Sigmoid colon (tissue), 4 donors: ENCODE measurements at regions not wholly inside any gene's neighbourhood (a gene's known extent, or its start where the extent isn't known, plus 50 kb on each side); places are given as distances from the start of the nearest gene placed in this dataset.

Experiments used
- CTCF ChIP-seq, 4 experiments: fragments of 450-650 bp in 3 of 4; fragments of 200-600 bp in 1 of 4; IDR thresholded peaks; one replicate each; pipeline ENCODE4 v1.5.1; 2016 to 2019; ENCODE audit warnings: antibody characterized with exemption in 4 of 4, mild to moderate bottlenecking in 3 of 4, moderate library complexity in 2 of 4
- EP300 ChIP-seq, 4 donors: sonication (generic); formaldehyde crosslinking; IDR thresholded peaks; one replicate each; pipeline ENCODE4 v1.6.1; 2017; ENCODE audit warnings: antibody characterized with exemption in 4 of 4
- POLR2A ChIP-seq, 2 donors: fragments of 450-650 bp; IDR thresholded peaks; one replicate each; pipeline ENCODE4 v1.6.1; 2016; ENCODE audit warnings: antibody characterized with exemption in 2 of 2, mild to moderate bottlenecking in 2 of 2, moderate library complexity in 2 of 2
- POLR2AphosphoS5 ChIP-seq, 4 donors: sonication (generic); formaldehyde crosslinking; IDR thresholded peaks; one replicate each; pipeline ENCODE4 v1.6.1; 2017; ENCODE audit warnings: antibody characterized with exemption in 4 of 4

- no peak for TF ChIP-seq CTCF (IDR thresholded peaks at IDR 0.05)
- no peak for TF ChIP-seq EP300 (IDR thresholded peaks at IDR 0.05)
- TF ChIP-seq POLR2A (IDR thresholded peaks at IDR 0.05): no peak
- TF ChIP-seq POLR2AphosphoS5 (IDR thresholded peaks at IDR 0.05): no peak
Observed at GRCh38 chr3:124059580-124059979, 67.7 kb upstream of the ROPN1 start.
